ENCODE measurements at regions not wholly inside any gene's neighbourhood (a gene's known extent, or its start where the extent isn't known, plus 50 kb on each side); places are given as distances from the start of the nearest gene placed in this dataset.

GRCh38 chr6:14354919-14355572 is 237.5 kb downstream of the CD83 start:
- no peak overlapping the region for H3K4me3 ChIP-seq
- peak; percentile 22 to 80 for DNase-seq (ENCODE audit: low spot score in 2 of 2)
- H3K36me3 ChIP-seq: no peaks in the 10 kb centered on the region
- H3K27ac ChIP-seq: no peak overlapping the region
- H3K27me3 ChIP-seq: no peaks in the 10 kb centered on the region
- no peaks in the 10 kb centered on the region for H3K9me3 ChIP-seq
- H3K4me1 ChIP-seq: peaks cover 0 to 6% of the 10 kb centered on the region in 2 donors
- TF ChIP-seq, protein P1, sequence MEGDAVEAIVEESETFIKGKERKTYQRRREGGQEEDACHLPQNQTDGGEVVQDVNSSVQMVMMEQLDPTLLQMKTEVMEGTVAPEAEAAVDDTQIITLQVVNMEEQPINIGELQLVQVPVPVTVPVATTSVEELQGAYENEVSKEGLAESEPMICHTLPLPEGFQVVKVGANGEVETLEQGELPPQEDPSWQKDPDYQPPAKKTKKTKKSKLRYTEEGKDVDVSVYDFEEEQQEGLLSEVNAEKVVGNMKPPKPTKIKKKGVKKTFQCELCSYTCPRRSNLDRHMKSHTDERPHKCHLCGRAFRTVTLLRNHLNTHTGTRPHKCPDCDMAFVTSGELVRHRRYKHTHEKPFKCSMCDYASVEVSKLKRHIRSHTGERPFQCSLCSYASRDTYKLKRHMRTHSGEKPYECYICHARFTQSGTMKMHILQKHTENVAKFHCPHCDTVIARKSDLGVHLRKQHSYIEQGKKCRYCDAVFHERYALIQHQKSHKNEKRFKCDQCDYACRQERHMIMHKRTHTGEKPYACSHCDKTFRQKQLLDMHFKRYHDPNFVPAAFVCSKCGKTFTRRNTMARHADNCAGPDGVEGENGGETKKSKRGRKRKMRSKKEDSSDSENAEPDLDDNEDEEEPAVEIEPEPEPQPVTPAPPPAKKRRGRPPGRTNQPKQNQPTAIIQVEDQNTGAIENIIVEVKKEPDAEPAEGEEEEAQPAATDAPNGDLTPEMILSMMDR (IDR thresholded peaks at IDR 0.05): no peak
- intact Hi-C loops (cut with DNase I): no loop called here

GRCh38 chr6:14359438-14359837 is 241.9 kb downstream of the CD83 start:
- peaks cover 8 to 15% of the 10 kb centered on the region in 2 donors for H3K4me1 ChIP-seq
- H3K4me3 ChIP-seq: no peak overlapping the region
- no peak overlapping the region for H3K27ac ChIP-seq
- no peaks in the 10 kb centered on the region for H3K9me3 ChIP-seq
- H3K36me3 ChIP-seq: no peaks in the 10 kb centered on the region
- H3K27me3 ChIP-seq: no peaks in the 10 kb centered on the region
- no peak for DNase-seq (ENCODE audit: low spot score in 2 of 2)
- TF ChIP-seq, protein P1 (IDR thresholded peaks at IDR 0.05): no peak
- intact Hi-C loops (cut with DNase I): no loop called here

GRCh38 chr6:14360565-14360964 is 243.0 kb downstream of the CD83 start:
- Histone ChIP-seq H3K4me3 (no peak overlapping the region), H3K27me3 (no peaks in the 10 kb centered on the region), H3K27ac (peak overlapping the region; percentile 49 to 55), H3K36me3 (no peaks in the 10 kb centered on the region), H3K9me3 (no peaks in the 10 kb centered on the region), H3K4me1 (peaks cover 8% of the 10 kb centered on the region in 2 donors)
- intact Hi-C loops (cut with DNase I): no loop called here
- DNase-seq (ENCODE audit: low spot score in 2 of 2): peak in 1 of 2 donors; percentile 69
- TF ChIP-seq, protein P1 (IDR thresholded peaks at IDR 0.05): no peak

GRCh38 chr6:14361297-14361696 is 243.7 kb downstream of the CD83 start:
- H3K27ac ChIP-seq: peak overlapping the region in 1 of 2 donors; percentile 49
- intact Hi-C loops (cut with DNase I): no loop called here
- TF ChIP-seq, protein P1 (IDR thresholded peaks at IDR 0.05): no peak

DNA sequence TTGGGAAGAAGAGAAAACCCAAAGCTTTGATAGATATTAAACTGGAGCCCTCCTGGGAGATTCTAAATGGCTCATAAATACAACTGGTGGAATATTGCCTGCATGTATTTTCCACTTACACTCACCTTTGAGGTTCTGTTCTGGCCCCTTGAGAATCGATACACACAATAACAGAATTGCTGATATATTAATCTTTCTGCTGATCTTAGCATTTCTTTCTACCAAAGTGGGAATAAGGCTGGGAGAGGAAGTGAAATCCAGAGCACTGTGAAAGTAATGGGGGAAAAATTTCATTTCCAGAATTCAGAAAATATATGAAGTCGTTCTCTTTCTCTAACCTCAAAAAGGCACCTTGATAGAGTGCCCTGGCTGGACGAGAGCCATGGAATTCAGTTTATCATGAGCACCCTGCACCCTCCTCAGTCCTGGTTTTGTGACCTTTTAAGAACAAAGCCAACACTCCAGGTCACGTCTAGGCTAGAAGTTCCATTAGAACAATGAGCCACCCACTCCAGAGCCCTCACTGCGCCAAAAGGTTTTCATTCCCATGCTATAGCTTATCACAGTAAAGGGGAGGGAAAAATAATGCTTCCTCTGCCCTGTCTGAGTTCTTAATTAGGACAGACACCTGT is 244.5 kb downstream of the CD83 start:
- no peaks in the 10 kb centered on the region for H3K36me3 ChIP-seq
- intact Hi-C loops (cut with DNase I): no loop called here
- TF ChIP-seq, protein P1 (IDR thresholded peaks at IDR 0.05): no peak
- H3K4me1 ChIP-seq: peaks cover 14% of the 10 kb centered on the region in 2 donors
- no peak overlapping the region for H3K4me3 ChIP-seq
- no peak for DNase-seq (ENCODE audit: low spot score in 2 of 2)
- H3K27me3 ChIP-seq: no peaks in the 10 kb centered on the region
- no peaks in the 10 kb centered on the region for H3K9me3 ChIP-seq
- peak overlapping the region in 1 of 2 donors; percentile 49 for H3K27ac ChIP-seq

More at GRCh38 chr6:14361297-14361696, 243.7 kb downstream of the CD83 start:
- no peak for DNase-seq (ENCODE audit: low spot score in 2 of 2)
- H3K9me3 ChIP-seq: no peaks in the 10 kb centered on the region
- H3K27me3 ChIP-seq: no peaks in the 10 kb centered on the region
- no peak overlapping the region for H3K4me3 ChIP-seq
- H3K36me3 ChIP-seq: no peaks in the 10 kb centered on the region
- peaks cover 10 to 11% of the 10 kb centered on the region in 2 donors for H3K4me1 ChIP-seq
